ENCODE measurements at regions not wholly inside any gene's neighbourhood (a gene's known extent, or its start where the extent isn't known, plus 50 kb on each side); places are given as distances from the start of the nearest gene placed in this dataset.

DNA sequence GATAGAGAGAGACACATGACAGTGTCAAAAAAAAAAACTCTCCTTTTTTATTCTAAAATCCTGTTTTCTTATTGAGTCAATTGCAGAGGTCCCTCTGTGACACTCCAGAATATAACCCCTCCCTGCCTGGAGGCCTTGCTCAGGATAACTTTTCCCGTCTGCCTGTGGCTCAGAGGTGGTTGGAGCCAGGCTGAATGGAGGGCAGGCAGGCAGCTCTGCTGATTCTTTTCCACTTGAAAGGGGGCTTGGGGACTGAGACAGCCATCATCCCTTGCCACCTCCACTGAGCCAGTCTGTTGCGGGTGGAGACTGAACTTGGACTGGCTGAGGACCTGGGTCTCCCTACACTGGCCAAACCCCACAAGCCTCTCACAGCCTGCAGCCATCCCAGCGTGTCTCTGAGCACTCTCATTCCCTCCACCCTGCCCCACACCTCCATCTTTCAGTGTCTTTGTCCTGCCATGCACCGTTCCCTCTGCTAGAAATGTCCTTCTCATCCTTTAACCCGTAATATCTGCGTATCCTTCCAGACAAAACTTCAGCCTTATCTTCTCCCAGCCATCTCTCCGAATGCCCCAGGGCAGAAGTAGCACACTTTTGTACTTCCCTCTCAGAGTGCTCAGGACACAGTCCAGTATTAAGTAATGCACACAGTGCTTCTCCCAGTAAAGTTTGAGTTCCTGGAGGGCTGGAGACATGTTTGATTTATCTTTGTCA is 139.9 kb downstream of the CHIC2 start:
- ATAC-seq (no peak), DNase-seq (ENCODE audit: low spot score) (no peak), FAIRE-seq (no peak)
- TF ChIP-seq ZNF468 (CRISPR knock-in tag; IDR thresholded peaks at IDR 0.05) (no peak), ZNF431 (CRISPR knock-in tag; IDR thresholded peaks at IDR 0.05; ENCODE audit: borderline replicate concordance, low read depth) (no peak), MTF2 (CRISPR knock-in tag; IDR thresholded peaks at IDR 0.05; ENCODE audit: borderline replicate concordance) (no peak), SMARCE1 (IDR thresholded peaks at IDR 0.05; ENCODE audit: borderline replicate concordance) (no peak), RELA (CRISPR knock-in tag; IDR thresholded peaks at IDR 0.05) (no peak), ZFP36L2 (CRISPR knock-in tag; IDR thresholded peaks at IDR 0.05) (no peak), ZNF263 (CRISPR knock-in tag; IDR thresholded peaks at IDR 0.05) (no peak)
- TF ChIP-seq, protein P1, sequence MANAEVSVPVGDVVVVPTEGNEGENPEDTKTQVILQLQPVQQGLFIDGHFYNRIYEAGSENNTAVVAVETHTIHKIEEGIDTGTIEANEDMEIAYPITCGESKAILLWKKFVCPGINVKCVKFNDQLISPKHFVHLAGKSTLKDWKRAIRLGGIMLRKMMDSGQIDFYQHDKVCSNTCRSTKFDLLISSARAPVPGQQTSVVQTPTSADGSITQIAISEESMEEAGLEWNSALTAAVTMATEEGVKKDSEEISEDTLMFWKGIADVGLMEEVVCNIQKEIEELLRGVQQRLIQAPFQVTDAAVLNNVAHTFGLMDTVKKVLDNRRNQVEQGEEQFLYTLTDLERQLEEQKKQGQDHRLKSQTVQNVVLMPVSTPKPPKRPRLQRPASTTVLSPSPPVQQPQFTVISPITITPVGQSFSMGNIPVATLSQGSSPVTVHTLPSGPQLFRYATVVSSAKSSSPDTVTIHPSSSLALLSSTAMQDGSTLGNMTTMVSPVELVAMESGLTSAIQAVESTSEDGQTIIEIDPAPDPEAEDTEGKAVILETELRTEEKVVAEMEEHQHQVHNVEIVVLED (CRISPR knock-in tag; IDR thresholded peaks at IDR 0.05; ENCODE audit: borderline replicate concordance): no peak
- no peaks in the 10 kb centered on the region for H3K9me3 ChIP-seq (ENCODE audit: low read length)
- ChIA-PET CTCF (ENCODE audit: low intra/inter-chr PET ratio, low total read pairs) (no interaction called here), POLR2A (no interaction called here)
- no peak overlapping the region for H3K9ac ChIP-seq (ENCODE audit: insufficient read depth, low read depth, low read length)
- no TSS peak for BruUV-seq (replicated peaks)
- no peak overlapping the region for H2AFZ ChIP-seq (ENCODE audit: low read length)
- intact Hi-C loops (cut with micrococcal nuclease; ENCODE audit: unreplicated experiment): no loop called here
- H3K27ac ChIP-seq (ENCODE audit: extremely low read length, insufficient read depth, low read length): no peak overlapping the region
- 0 out of 5 replicates have a peak, but pooled peaks cover 0 to 5% of the 10 kb centered on the region in 2 experiments for H3K27me3 ChIP-seq (ENCODE audit: control insufficient read depth in 1 of 2, insufficient read depth in 2 of 2, low read length in 2 of 2)
- H3K4me2 ChIP-seq (ENCODE audit: low read depth, low read length): no peak overlapping the region
- no peaks in the 10 kb centered on the region for H3K36me3 ChIP-seq (replicated peaks in 1 of 2; ENCODE audit: control insufficient read depth in 1 of 2, insufficient read depth in 2 of 2, low read length in 2 of 2)
- in situ Hi-C loops (cut with HindIII; ENCODE audit: extremely low pct_ligation_motif_present, low pct_unique_long_range_greater_than_20kb): loop anchor here (25.0 kb wide), 1 partner anchor 912 kb away; no protein-coding TSS in a partner anchor
- H3K79me2 ChIP-seq (ENCODE audit: insufficient read depth, low read length): no peaks in the 10 kb centered on the region
- H3K4me3 ChIP-seq (replicated peaks in 1 of 3; ENCODE audit: insufficient read depth in 1 of 3, low read depth in 2 of 3, low read length in 3 of 3): no peak overlapping the region
- WGBS (ENCODE audit: low lambda C conversion rate): 44% methylated on average over 7 of the region's 7 CpGs
- no peaks in the 10 kb centered on the region for H4K20me1 ChIP-seq (ENCODE audit: insufficient read depth, low read length)
- H3K4me1 ChIP-seq (ENCODE audit: insufficient read depth, low read length): peaks cover 10% of the 10 kb centered on the region
